Stimulated activated CD4-positive, alpha-beta T cell treated with anti-CD3 and anti-CD28 coated beads, Interleukin-15, amount 100 ng/mL, for 1 hour (primary cell): ENCODE measurements at regions not wholly inside any gene's neighbourhood (a gene's known extent, or its start where the extent isn't known, plus 50 kb on each side); places are given as distances from the start of the nearest gene placed in this dataset.

Source experiments
- DNase-seq, 2 donors: peaks; one replicate each; pipeline ENCODE4 v3.0.0-alpha.2; 2020; ENCODE audit warnings: low read depth in 1 of 2, low spot score in 1 of 2

DNA sequence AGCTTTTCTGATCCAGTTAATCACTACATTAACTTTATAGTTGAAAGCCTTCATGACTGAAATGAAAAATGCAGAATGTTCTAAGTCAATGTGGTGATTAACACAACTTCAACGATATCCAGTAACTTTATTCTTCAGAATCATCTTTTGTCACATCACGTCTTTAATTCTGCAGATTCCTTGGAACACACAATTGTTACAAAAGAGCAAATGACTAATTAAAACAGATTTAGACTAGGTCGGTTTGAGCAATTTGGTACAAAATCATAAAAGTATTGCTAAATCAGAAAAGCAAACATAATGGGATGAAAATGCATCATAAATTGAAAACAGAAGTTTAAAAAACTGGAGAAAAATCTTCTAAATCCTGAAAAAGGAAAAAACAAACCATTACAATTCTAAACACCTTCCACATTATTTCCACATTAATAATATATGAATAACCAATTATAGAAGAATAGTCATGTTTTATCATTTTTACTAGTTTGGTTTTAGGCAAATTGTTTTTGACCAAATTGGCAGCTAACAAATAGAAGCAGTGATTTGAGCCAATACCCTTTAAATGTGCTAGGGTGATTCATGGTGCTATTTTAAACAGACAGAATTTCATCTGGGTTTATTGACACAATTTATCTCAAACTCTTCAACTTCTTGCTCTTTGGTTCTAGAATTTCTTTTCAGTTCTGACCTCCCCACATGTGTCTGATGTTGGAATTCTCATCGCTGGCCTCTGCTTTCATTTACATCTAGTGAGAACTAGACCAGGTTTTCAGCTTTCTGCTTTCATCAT lies 468.1 kb upstream of the PTBP2 start:
- DNase-seq: no peak

GRCh38 chr1:96256130-96256790 lies 465.3 kb upstream of the PTBP2 start:
- no peak for DNase-seq

GRCh38 chr1:96259399-96259798 lies 462.2 kb upstream of the PTBP2 start:
- no peak for DNase-seq

- no peak for DNase-seq
Measured at GRCh38 chr1:96281491-96281890, 440.1 kb upstream of the PTBP2 start.

DNA sequence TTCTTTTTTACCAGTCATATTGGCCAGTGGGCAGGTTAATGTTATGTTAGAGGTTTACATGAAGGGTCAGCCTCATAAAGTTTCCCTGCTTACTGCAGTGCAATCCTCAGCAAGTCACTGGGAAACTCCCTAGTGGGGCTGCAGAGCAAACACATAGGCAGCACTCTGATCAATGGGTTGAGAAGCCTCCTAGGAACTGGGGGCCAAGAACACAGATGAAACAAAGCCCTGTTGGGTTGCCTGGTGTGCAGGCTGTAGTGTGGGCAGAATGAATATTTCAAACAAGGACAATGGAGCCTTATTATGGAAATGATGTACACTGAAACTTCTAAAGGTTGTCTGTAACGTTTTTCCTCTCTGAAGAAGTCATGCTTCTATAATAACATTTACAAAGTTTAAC lies 431.6 kb upstream of the PTBP2 start:
- no peak for DNase-seq

GRCh38 chr1:96290801-96291200 lies 430.8 kb upstream of the PTBP2 start:
- DNase-seq: no peak

GRCh38 chr1:96291468-96291867 lies 430.1 kb upstream of the PTBP2 start:
- DNase-seq: no peak

- no peak for DNase-seq
Measured at GRCh38 chr1:96292141-96292540, 429.4 kb upstream of the PTBP2 start.

- DNase-seq: no peak
Measured at GRCh38 chr1:96296991-96297390, 424.6 kb upstream of the PTBP2 start.

- DNase-seq: no peak
Measured at GRCh38 chr1:96306809-96307560, 414.6 kb upstream of the PTBP2 start.

- no peak for DNase-seq
Measured at GRCh38 chr1:96308314-96308713, 413.3 kb upstream of the PTBP2 start.

DNA sequence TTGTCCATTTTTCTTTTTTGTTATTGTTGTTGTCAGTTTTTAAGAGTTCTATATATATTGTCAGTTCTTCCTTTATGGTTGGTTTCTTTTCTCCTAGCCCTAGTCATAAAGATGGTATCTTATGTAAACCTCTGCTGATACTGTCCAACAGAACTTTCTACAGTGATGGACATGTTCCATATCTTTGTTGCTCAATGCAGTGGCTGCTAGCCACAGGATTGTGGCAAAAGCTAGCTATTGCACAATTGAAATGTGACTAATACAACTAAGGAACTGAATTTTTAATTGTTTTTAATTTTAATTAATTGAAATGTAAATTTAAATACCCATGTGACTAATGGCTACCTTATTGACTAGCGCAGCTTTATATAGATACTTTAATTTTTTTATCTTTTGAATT lies 411.8 kb upstream of the PTBP2 start:
- no peak for DNase-seq

GRCh38 chr1:96313216-96313615 lies 408.4 kb upstream of the PTBP2 start:
- no peak for DNase-seq

DNA sequence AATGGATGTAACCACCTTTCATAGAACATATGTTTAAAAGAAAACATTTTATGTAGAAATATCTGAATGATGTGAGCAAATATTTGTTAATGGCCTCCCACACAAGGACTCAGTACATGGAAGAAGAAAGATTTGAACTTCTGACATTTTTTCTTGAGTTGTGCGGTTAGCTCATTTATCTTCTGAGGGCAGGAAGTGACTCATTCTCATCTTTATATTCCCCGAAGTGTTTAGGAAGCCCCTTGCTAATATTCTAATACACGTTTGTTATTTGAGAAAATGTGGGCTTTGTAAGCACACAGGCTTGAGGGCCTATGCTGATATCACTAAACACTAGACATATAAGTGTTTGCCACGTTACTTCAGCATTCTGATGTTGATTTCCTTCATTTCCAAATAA lies 392.5 kb upstream of the PTBP2 start:
- no peak for DNase-seq

GRCh38 chr1:96331596-96331995 lies 390.0 kb upstream of the PTBP2 start:
- no peak for DNase-seq

- no peak for DNase-seq
Measured at GRCh38 chr1:96333522-96334235, 387.9 kb upstream of the PTBP2 start.

DNA sequence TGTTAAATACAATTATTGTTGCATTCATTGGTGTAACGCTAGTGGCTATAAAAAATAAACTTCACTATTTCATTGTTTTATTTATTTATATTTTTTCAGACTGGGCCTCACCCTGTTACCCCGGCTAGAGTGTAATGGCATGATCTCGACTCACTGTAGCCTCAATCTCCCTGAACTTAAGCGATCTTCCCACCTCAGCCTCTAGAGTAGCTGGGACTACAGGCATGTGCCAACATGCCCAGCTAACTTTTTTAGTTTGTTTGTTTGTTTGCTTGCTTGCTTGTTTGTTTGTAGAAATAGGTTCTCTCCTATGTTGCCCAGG lies 387.4 kb upstream of the PTBP2 start:
- DNase-seq: no peak

DNA sequence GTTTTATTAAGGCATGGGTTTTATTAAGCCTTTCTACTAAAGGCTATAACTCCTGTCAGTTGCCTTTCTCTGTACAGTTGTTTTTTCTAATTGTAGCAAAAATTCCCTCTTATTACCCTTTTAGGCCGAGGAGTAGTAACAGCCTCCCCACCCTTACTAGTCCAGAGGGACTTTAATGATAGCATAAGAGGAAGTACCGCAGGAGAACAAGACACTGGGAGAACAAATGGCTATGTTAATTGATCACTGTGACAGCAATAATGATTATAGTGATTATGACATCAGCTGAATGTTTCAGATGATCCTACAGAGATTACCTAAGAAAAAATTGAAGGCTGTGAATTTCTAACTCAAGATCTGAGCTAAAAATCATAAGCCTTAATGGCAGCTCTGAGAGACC lies 383.0 kb upstream of the PTBP2 start:
- no peak for DNase-seq

- DNase-seq: no peak
Measured at GRCh38 chr1:96340686-96341085, 380.9 kb upstream of the PTBP2 start.

- no peak for DNase-seq
Measured at GRCh38 chr1:96346719-96347118, 374.9 kb upstream of the PTBP2 start.

DNA sequence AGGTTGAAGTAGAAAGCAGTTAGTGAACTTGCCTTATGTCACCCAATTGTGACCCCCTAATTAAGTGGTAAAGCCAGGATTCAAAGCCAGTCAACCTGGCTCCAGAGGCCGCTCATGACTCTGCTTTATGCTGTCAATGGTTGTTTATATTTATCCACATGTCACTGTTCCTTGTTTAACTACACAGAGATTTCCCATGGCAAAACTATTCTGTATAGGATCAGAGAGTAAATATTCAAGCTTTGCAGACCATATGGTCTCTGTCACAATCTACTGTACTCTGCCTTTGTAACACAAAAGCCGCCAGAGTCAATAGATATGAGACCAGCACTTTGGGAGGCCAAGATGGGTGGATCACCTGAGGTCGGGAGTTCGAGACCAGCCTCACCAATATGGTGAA lies 371.7 kb upstream of the PTBP2 start:
- DNase-seq: no peak

DNA sequence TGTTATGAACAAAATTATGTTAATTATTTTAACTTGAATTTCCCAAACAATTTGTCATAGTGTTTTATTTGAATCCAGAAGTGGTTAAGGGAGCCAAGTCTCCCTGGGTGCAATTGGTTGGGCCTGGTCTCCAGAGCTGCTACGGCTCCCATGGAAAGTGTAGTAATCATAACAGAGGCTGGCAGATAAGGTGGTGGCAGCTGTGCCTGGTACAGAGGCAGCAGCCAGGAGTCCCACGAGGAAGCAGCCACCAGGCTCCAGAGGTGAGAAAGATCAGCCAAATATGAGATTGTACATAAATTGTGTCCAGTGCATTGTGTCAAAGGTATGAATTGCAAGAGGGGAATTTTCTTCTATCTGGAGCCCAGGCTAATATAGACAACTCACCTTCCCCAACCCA lies 368.9 kb upstream of the PTBP2 start:
- DNase-seq: no peak
